SU-DHL-6 (cell line): ENCODE measurements at regions not wholly inside any gene's neighbourhood (a gene's known extent, or its start where the extent isn't known, plus 50 kb on each side); places are given as distances from the start of the nearest gene placed in this dataset.

Experiments
- EZH2phosphoT487 ChIP-seq: fragments of 200-600 bp; sonication (generic), shearing (Covaris generic); conservative IDR thresholded peaks from 2 replicates; pipeline ENCODE4 v1.6.1; 2018; ENCODE audit warnings: mild to moderate bottlenecking, antibody characterized with exemption, low read length, moderate library complexity, mixed read lengths
- TF ChIP-seq, protein P1 (sequence below): fragments of 200-600 bp; sonication (generic); IDR thresholded peaks from one replicate; pipeline ENCODE4 v1.5.1; 2017; ENCODE audit warnings: antibody characterized with exemption, mild to moderate bottlenecking, low read length, moderate library complexity; ENCODE audit not compliant: insufficient read depth, poor library complexity, severe bottlenecking

DNA sequence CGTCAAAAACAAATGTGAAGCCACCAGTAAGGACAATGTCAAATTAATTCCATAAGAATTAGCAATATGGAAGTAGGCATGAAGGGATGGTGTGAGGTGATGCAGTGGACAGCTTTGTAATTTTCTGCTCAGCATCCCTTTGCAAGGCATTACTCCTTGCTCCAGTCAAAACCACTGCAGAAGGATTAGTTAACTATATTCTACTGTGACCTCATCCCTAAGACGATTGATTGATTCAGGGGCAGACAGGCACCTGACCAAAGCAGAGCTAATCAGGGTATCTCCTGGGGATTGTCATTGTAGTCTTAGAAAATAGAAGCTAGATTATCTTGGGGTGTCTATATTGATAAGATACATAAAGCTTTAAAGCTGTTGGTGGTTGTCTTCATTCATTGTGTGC, 98.7 kb downstream of the NMUR2 start:
- TF ChIP-seq, protein P1, sequence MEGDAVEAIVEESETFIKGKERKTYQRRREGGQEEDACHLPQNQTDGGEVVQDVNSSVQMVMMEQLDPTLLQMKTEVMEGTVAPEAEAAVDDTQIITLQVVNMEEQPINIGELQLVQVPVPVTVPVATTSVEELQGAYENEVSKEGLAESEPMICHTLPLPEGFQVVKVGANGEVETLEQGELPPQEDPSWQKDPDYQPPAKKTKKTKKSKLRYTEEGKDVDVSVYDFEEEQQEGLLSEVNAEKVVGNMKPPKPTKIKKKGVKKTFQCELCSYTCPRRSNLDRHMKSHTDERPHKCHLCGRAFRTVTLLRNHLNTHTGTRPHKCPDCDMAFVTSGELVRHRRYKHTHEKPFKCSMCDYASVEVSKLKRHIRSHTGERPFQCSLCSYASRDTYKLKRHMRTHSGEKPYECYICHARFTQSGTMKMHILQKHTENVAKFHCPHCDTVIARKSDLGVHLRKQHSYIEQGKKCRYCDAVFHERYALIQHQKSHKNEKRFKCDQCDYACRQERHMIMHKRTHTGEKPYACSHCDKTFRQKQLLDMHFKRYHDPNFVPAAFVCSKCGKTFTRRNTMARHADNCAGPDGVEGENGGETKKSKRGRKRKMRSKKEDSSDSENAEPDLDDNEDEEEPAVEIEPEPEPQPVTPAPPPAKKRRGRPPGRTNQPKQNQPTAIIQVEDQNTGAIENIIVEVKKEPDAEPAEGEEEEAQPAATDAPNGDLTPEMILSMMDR, result no peak
- TF ChIP-seq EZH2phosphoT487, result no peak
